NCI-H187 treated with DMSO at 0.1 percent for 48 hours (cell line): ENCODE measurements at regions not wholly inside any gene's neighbourhood (a gene's known extent, or its start where the extent isn't known, plus 50 kb on each side); places are given as distances from the start of the nearest gene placed in this dataset.

Experiments used
- DNase-seq: peaks from one replicate; lab custom pipeline; 2025; lab: John Stamatoyannopoulos, UW

DNA sequence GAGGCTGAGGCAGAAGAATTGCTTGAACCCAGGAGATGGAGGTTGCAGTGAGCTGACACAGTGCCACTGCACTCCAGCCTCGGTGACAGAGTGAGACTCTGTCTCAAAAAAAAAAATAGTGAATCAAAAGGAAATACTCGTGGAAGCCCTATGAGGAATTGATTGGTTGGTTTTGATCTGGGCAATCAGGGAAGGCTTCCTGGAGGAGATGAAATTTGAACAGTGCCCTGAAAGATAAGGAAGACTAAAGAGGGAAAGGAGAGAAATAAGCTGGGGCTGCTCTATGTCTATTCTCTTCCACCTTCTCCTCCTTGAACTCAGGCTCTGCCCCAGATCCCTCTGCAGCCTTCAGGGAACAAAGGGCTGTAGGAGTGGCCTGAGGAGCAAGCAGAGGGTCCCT, 54.1 kb downstream of the IRF2BPL start:
- no peak for DNase-seq

GRCh38 chr14:76971549-76971948, 57.0 kb downstream of the IRF2BPL start:
- no peak for DNase-seq

- DNase-seq: no peak
These were observed 59.9 kb downstream of the IRF2BPL start for GRCh38 chr14:76968621-76969063.

DNA sequence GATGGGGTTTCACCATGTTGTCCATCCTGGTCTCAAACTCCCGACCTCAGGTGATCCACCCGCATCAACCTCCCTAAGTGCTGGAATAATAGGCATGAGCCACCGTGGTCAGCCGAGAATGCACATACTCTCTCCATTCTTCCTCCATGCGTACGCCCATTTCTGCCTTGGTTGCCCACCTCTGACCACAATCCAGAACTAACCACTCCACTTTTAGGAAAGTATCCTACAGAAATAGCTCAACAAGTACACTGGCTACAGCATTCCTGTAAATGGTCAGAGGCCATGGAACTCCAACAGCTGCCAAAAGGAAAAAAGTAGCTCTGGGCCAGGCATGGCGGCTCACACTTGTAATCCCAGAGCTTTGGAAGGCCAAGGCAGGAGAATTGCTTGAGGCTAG, 60.7 kb downstream of the IRF2BPL start:
- no peak for DNase-seq

- DNase-seq: no peak
These were observed 63.3 kb downstream of the IRF2BPL start for GRCh38 chr14:76965232-76965631.

- DNase-seq: no peak
These were observed 63.8 kb downstream of the IRF2BPL start for GRCh38 chr14:76964695-76965094.

DNA sequence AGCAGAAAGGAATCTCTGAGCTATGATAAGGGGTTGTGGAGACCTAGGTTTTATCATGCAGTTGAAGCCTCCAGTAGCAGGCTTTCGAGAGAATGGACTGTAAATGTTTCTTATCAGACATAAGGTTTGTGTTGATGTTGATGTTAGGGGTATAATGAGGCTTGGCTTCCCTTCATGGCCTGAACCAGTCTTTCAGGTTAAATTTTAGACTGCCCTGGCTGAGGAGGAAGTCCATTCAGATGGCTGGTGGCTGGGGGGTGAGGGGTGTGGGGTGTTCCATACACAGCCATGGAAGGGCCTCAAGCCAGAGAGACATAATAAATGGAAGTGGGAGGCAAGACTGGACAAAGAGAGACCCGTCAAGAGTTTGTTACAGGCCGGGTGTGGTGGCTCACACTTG, 65.1 kb downstream of the IRF2BPL start:
- DNase-seq: no peak

DNA sequence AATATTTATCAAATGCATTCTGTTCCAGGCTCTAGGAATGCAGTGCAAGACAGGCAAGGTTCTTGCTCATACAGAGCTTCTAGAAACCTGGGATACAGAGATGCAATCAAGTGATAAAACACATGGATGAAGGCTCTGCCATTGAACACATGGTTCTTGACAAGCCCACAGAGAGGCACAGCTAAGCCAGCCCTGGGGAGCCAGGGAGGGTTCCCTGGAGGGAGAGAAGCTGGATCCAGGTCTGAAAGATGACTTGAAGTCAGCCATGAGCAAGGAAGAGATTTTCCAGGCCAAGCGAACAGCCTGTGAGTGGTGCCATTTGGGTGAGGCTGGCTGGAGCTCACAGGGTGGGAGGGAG, 66.2 kb downstream of the IRF2BPL start:
- no peak for DNase-seq

DNA sequence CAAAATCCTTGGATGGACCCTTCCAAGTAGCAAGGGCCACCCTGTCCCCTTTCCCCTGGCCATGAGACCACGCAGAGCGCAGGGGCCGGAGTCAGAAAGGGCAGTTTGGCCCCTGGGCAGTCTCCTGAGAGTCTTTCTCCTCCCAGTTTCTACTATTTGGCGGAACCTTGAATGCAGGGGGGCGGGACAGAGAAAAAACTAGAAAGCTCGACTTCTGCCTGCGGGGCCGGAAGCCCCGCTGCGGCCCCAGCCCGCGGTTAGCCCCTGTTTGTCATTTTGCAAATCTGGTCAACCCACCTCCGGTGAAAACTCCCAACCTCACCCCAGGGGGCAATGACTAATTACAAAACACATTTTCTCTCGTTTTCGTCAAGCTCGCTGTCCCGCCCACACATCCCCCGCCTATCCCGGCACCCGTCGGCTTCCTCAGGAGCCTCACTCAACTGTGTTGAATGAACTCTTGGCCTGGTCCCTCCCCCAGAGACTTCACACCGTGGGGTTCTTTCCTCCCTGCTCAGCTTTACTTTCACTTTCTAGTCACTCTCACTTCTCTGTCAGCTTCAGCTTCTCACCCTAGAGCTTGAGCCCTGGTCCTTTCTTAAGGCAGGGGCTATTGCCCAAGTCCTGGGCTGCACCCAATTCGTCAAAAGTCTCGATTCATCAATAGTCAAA, 66.7 kb downstream of the IRF2BPL start:
- DNase-seq: no peak

- no peak for DNase-seq
These were observed 69.4 kb downstream of the IRF2BPL start for GRCh38 chr14:76958980-76959710.

DNA sequence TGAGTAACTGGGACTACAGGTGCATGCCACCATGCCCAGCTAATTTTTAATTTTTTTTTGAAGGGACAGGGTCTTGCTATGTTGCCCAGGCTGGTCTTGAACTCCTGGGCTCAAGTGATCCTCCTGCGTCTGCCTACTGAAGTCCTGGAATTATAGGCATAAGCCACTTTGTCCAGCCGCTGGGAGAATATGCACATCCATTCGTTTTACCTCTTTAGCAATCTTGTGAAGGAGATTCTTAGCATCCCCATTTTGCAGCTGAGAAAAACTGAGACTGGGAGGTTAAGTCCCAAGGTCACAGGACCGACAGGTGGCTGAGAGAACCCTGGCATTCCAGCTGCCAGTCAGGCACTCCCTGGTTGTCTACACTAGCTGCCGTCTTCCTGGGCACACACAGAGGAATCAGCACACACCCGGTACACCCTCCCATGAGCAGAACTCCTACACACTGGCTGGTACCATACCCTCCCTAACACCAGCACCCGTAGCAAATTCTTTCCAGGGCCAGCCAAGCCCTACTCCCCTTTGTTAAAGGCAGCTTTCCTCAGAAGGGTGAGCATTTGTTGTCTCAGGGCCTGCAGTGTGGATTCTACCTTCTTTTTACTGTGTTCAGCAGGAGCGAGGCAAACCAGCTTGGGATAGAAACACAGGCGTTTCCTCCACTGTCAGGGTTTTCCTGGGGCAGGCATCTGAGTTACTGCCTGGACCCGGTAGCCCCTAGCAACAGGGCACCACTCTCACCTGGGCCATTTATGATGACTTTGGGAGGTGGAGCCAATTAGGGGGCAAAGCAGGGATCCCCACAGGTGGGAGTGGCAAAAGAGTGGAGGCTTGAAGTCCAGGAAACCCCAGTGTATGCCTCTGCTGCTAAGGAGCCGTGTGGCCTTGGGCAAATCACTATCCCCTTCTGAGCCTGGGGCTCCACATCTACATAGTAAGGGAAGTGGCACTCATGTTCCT, 70.2 kb downstream of the IRF2BPL start:
- no peak for DNase-seq

- no peak for DNase-seq
These were observed 71.2 kb downstream of the IRF2BPL start for GRCh38 chr14:76957224-76957891.

- DNase-seq: peak; percentile 80
These were observed 72.0 kb downstream of the IRF2BPL start for GRCh38 chr14:76956316-76957090.

DNA sequence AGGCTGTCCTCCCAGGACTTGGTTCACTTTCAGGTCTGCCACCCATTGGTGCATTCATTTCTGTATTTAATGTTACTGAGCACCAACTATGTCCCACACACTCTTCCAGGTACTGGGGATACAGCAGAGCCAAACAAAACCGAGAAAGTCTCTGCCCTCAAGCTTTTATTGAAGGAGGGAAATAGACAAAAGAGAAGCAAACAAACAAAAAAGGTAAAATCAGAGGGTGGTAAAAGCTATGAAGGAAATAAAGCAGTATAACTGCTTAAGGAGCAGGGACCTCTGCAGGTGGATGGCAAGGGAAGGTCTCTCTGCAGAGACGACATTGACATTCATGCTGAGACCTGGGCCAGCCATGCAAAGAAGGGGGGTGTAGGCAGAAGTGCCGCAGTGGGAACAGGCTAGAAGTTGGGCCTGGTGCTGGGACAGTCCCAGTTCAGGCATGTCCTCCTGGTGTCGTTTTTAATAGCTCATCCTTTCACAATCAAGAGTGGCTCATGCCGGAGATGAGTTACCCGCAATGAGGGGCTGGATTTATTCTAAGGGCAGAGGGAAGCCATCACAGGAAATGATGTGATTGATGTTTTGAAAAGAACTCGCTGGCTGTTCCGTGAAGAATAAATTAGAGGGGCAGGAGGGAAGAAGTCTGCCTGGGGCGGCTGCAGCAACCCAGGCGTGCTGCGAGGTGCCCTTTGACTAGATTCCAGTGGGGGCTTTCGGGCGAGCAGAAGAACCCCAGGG, 72.8 kb downstream of the IRF2BPL start:
- DNase-seq: no peak

DNA sequence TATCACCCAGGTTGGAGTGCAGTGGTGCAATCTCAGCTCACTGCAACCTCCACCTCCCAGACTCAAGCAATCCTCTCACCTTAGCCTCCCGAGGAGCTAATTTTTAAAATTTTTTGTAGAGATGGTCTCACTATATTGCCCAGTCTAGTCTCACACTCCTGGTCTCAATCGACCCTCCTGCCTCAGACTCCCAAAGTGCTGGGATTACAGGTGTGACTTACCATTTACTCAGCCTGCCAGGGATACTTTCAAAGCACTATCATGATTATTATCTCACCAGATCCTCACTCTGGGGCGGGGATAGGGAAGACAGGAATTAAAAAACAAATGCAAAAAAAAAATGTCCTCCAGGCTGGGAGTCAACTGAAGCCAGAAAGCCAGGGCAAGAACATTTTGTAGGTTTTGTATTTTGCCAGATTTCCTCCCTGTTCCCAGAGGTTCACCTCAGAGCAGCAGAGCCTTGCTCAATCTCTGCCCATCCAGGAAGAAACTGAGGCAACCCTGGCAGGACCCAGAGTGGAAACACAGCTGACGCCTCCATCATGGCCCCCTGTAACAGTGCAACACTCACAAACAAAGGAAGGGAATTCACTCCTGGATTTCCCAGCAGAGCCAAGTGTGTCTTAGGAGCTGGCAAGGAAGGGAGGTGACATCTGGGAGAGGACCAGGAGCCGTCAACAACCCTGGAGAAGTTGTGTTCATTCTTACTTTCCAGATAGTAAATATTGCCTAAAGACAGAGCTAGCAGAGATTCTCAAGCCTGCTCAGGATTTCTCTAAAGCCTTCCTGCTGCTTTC, 73.9 kb downstream of the IRF2BPL start:
- DNase-seq: no peak

DNA sequence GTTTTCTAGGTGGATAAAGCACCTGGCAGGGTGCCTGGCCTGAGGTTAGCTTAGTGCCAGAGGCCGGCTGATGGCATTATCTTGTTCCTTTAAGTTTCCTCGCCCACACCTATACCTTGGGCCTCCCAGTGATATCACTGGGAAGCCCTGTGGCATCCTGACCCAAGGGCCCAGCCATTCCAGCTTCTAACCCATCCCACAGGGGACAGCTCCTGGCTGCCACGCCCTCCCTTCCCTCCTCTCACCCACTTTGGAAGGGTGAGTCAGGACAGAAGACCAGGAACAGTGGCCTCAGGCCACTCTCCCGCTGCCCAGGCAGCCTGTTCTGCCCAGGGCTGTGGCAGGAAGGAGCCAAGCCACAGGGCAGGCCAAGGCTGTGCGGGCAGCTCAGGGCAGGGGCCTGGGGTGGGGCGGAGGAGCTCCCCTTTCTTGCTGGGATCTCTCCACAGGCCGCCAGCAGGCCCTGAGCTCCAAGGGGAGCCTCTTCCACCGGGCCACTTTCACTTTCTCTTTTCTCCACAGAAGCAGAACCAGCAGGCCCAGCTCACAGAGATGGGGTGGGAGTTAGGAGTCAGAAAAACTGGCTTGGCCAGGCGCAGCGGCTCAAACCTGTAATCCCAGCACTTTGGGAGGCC, 75.1 kb downstream of the IRF2BPL start:
- no peak for DNase-seq

GRCh38 chr14:76951166-76951565, 77.3 kb downstream of the IRF2BPL start:
- no peak for DNase-seq

DNA sequence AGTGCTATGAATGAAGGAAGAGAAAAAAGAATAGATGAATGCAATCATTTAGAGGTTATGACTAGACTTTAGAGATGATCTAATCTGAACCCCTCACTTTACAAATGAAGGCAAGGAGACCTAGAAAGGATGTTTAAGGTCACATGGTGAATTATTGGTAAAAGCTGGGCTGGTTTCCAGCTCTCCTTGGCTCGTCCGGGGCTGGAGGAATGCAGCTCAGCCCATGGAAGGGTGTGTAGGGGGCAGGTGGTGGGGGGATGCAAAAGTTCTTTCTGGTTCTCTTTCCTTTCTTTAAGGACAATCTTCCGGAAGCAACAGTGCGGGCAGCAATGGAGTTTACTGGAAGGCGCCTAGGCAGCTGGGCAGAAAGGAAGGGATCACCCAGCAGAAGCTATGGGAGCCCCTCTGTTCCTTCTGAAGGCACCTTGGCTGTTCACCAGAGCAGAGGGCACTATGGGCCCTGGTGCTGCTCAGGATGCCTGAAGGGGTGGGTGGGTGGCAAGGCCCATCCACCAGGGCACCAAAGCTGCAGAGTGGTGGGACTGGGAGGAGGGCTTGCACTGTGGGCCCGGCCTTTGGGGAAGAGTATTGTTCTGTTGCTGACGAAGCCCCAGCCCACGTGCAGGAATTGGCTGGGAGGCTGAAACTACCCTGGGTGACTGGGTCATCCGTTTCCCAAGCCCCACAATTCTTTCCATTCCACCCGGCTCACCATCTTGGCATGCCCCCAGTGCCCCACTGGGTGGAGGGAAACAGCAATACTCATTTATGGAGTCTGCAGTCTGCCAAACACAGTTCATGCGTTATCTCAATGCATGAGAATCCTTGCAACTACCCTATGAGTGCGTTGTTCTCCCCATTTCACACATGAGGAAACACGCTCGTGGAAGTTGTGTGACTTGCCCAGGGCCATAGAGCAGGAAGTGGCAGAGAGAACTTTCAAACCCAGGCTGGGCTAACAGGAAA, 78.2 kb downstream of the IRF2BPL start:
- no peak for DNase-seq
